Caco-2 (cell line): ENCODE measurements at regions not wholly inside any gene's neighbourhood (a gene's known extent, or its start where the extent isn't known, plus 50 kb on each side); places are given as distances from the start of the nearest gene placed in this dataset.
A peak's percentile ranks its signal among the peaks of the same experiment; 100 is the strongest.
"Not testable (repeated sequence)": the region's sequence is repeated elsewhere in the genome, so short reads cannot be mapped to it uniquely, and the experiment has no call there.

ENCODE experiments used
- BruUV-seq: library from RNA; stranded (reverse); fragments of 400-500 nt; replicated peaks from 2 replicates; lab custom pipeline; 2021; lab: Mats Ljungman, UMichigan
- CTCF ChIA-PET: fragments of 300-600 bp; sonication (Branson Sonifier 250); formaldehyde crosslinking; loops from one replicate; lab custom pipeline; 2022; ENCODE audit warnings: antibody characterized with exemption; lab: Charles Lee
- POLR2A ChIA-PET: fragments of 300-600 bp; sonication (Branson Sonifier 250); formaldehyde crosslinking; loops from one replicate; lab custom pipeline; 2022; ENCODE audit warnings: antibody characterized with exemption; lab: Charles Lee
- DNase-seq, 2 experiments: peaks; one replicate each; pipeline versions ENCODE4 v3.0.0 to v3.0.0-alpha.2; 2020 to 2022
- H3K27me3 ChIP-seq: replicated peaks from 2 replicates; pipeline ENCODE4 v1.6.0; 2011; ENCODE audit warnings: low read length; ENCODE audit not compliant: control insufficient read depth, insufficient read depth
- H3K36me3 ChIP-seq: 2 replicates; pipeline ENCODE4 v1.5.1; 2011; ENCODE audit warnings: low read length; ENCODE audit not compliant: control insufficient read depth, insufficient read depth
- H3K4me1 ChIP-seq: fragments of 250-450 bp; sonication (Bioruptor Pico); 2 replicates; pipeline ENCODE4 v1.5.1; 2020; ENCODE audit warnings: mild to moderate bottlenecking
- H3K4me3 ChIP-seq: 2 replicates; pipeline ENCODE4 v1.5.1; 2011; ENCODE audit warnings: low read depth, mild to moderate bottlenecking, control low read depth, low read length
- H3K9me3 ChIP-seq: fragments of 250-450 bp; sonication (Bioruptor Pico); 2 replicates; pipeline ENCODE4 v1.5.1; 2020; ENCODE audit warnings: mild to moderate bottlenecking, moderate library complexity
- H3K27ac Mint-ChIP-seq: one replicate; pipeline ENCODE4 v1.8.0; 2022; ENCODE audit warnings: mixed read lengths; ENCODE audit not compliant: unreplicated experiment
- H3K27me3 Mint-ChIP-seq: one replicate; pipeline ENCODE4 v1.8.0; 2022; ENCODE audit warnings: mixed read lengths; ENCODE audit not compliant: insufficient read depth, unreplicated experiment
- H3K36me3 Mint-ChIP-seq: one replicate; pipeline ENCODE4 v1.8.0; 2022; ENCODE audit warnings: mild to moderate bottlenecking, mixed read lengths; ENCODE audit not compliant: insufficient read depth, unreplicated experiment
- H3K4me1 Mint-ChIP-seq: one replicate; pipeline ENCODE4 v1.8.0; 2022; ENCODE audit warnings: low read depth, mixed read lengths; ENCODE audit not compliant: unreplicated experiment
- H3K4me3 Mint-ChIP-seq: one replicate; pipeline ENCODE4 v1.8.0; 2022; ENCODE audit warnings: mild to moderate bottlenecking, moderate library complexity, mixed read lengths; ENCODE audit not compliant: unreplicated experiment
- H3K9me3 Mint-ChIP-seq: one replicate; pipeline ENCODE4 v1.8.0; 2022; ENCODE audit warnings: mixed read lengths; ENCODE audit not compliant: unreplicated experiment
- CTCF ChIP-seq, 2 experiments: fragments of 200-600 bp in 1 of 2; IDR thresholded peaks; 1 replicate in 1 of 2; 2 replicates in 1 of 2; pipeline versions ENCODE4 v1.5.1 to v1.8.0; 2011 to 2022; ENCODE audit warnings: antibody characterized with exemption in 1 of 2, control low read depth in 1 of 2, inconsistent platforms in 1 of 2, low read depth in 1 of 2, low read length in 1 of 2, mild to moderate bottlenecking in 1 of 2, moderate library complexity in 1 of 2; ENCODE audit not compliant: insufficient read depth in 1 of 2, severe bottlenecking in 1 of 2, unreplicated experiment in 1 of 2
- intact Hi-C: fragments of 100-400 bp; cut with micrococcal nuclease; formaldehyde crosslinking; loops from one replicate; pipeline ENCODE4 v1.10.0; 2022; ENCODE audit not compliant: unreplicated experiment

GRCh38 chr16:10275214-10275996 lies 93.2 kb upstream of the GRIN2A start:
- DNase-seq, intact Hi-C loops, H3K9me3 ChIP-seq, POLR2A ChIA-PET, H3K36me3 ChIP-seq, H3K9me3 Mint-ChIP-seq, BruUV-seq, H3K4me3 ChIP-seq, H3K4me1 ChIP-seq, H3K36me3 Mint-ChIP-seq, H3K27me3 ChIP-seq, H3K27me3 Mint-ChIP-seq, H3K4me3 Mint-ChIP-seq, H3K4me1 Mint-ChIP-seq, CTCF ChIA-PET: not testable (repeated sequence)
- peak overlapping the region; percentile 12 for H3K27ac Mint-ChIP-seq

- CTCF ChIA-PET, result no interaction called here
- Histone ChIP-seq H3K9me3 (peaks cover 4% of the 10 kb centered on the region), H3K4me3 (no peak overlapping the region), H3K36me3 (no peaks in the 10 kb centered on the region), H3K4me1 (peaks cover under 1% of the 10 kb centered on the region; the same call in 1 of the 2 replicates), H3K27me3 (no peaks in the 10 kb centered on the region)
- Mint-ChIP-seq H3K4me1 (no peaks in the 10 kb centered on the region), H3K36me3 (peaks cover 5% of the 10 kb centered on the region), H3K27me3 (no peaks in the 10 kb centered on the region), H3K4me3 (no peak overlapping the region), H3K9me3 (no peaks in the 10 kb centered on the region), H3K27ac (no peak overlapping the region)
- TF ChIP-seq CTCF (IDR thresholded peaks at IDR 0.05; ENCODE audit: insufficient read depth in 1 of 2, low read depth in 1 of 2, low read length in 1 of 2, severe bottlenecking in 1 of 2, unreplicated experiment in 1 of 2), result no peak
- POLR2A ChIA-PET, result no interaction called here
- no TSS peak for BruUV-seq
- DNase-seq, result no peak
- intact Hi-C loops, result no loop called here
Observed at GRCh38 chr16:10277597-10277996, 95.4 kb upstream of the GRIN2A start.

DNA sequence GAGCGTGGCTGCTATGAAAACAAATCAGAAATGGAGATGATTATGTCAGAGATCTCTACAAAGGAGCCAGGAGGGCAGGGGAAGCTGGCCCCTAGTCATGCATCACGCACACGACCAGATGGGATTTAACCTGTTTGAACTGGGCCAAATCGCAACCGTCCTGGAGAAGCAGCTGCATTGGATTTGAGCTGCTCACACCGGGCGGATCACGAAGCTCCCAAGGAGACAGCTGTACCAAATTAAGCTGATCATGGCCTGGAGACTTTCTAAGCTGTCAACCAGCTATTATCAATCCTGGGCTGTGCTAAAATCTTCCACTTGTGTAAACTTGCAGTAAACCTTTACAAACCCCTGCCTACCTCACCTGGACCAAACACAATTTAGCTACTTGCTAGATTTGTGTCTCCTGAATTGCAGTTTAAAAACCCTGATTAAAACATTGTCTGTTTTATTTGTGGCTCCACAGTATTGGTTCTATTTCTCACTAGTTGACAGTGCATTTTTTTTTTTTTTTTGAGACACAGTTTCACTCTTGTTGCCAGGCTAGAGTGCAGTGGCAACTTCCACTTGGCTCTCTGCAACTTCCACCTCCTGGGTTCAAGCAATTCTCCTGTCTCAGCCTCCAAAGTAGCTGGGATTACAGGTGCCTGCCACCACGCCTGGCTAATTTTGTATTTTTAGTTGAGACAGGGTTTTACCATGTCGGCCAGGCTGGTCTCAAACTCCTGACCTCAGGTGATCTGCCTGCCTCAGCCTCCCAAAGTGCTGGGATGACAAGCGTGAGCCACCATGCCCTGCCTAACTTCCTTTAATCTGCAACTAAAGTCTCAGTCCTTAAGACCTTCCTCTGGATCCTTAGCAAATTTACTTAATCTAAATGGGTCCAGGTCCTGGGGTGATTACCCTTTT lies 98.3 kb upstream of the GRIN2A start:
- intact Hi-C loops, result no loop called here
- Histone ChIP-seq H3K4me1 (peaks cover 4% of the 10 kb centered on the region; the same call in 1 of the 2 replicates), H3K27me3 (no peaks in the 10 kb centered on the region), H3K9me3 (no peaks in the 10 kb centered on the region), H3K36me3 (no peaks in the 10 kb centered on the region), H3K4me3 (no peak overlapping the region)
- Mint-ChIP-seq H3K9me3 (no peaks in the 10 kb centered on the region), H3K27me3 (no peaks in the 10 kb centered on the region), H3K4me1 (peaks cover 7% of the 10 kb centered on the region), H3K4me3 (no peak overlapping the region), H3K27ac (no peak overlapping the region), H3K36me3 (peaks cover 5% of the 10 kb centered on the region)
- ChIA-PET POLR2A (interaction anchor here (0.5 kb wide), 1 partner anchor 22 kb away, joined by 3 read pairs; no protein-coding TSS in a partner anchor), CTCF (no interaction called here)
- no TSS peak for BruUV-seq
- no peak for DNase-seq
- TF ChIP-seq CTCF (IDR thresholded peaks at IDR 0.05; ENCODE audit: insufficient read depth in 1 of 2, low read depth in 1 of 2, low read length in 1 of 2, severe bottlenecking in 1 of 2, unreplicated experiment in 1 of 2), result no peak
